HEK293T (cell line): ENCODE measurements at regions not wholly inside any gene's neighbourhood (a gene's known extent, or its start where the extent isn't known, plus 50 kb on each side); places are given as distances from the start of the nearest gene placed in this dataset.

Experiments
- ARNT ChIP-seq: fragments of 450-650 bp; IDR thresholded peaks from 2 replicates; pipeline ENCODE4 v1.6.1; 2017; ENCODE audit warnings: mild to moderate bottlenecking
- BHLHE40 ChIP-seq: fragments of 450-650 bp; IDR thresholded peaks from 2 replicates; pipeline ENCODE4 v1.6.1; 2016; ENCODE audit warnings: mild to moderate bottlenecking, moderate library complexity, borderline replicate concordance
- HDGF ChIP-seq: fragments of 450-650 bp; IDR thresholded peaks from 2 replicates; pipeline ENCODE4 v1.6.1; 2017; ENCODE audit warnings: antibody characterized with exemption, borderline replicate concordance

- TF ChIP-seq HDGF (no peak), BHLHE40 (no peak), ARNT (no peak)
These were observed 91.4 kb downstream of the CEBPB start for GRCh38 chr20:50281831-50282591.
